Coronary artery (tissue), 2 donors: ENCODE measurements at regions not wholly inside any gene's neighbourhood (a gene's known extent, or its start where the extent isn't known, plus 50 kb on each side); places are given as distances from the start of the nearest gene placed in this dataset.

ENCODE experiments used
- DNase-seq: peaks from one replicate; pipeline ENCODE4 v3.0.0-alpha.2; 2017; ENCODE audit warnings: low spot score
- H3K27ac ChIP-seq, 2 donors: fragments of 200-600 bp; sonication (generic); one replicate each; pipeline ENCODE4 v1.5.1; 2016 to 2019
- H3K4me3 ChIP-seq: fragments of 200-600 bp; sonication (generic); 2 replicates; pipeline ENCODE4 v1.5.1; 2016; ENCODE audit warnings: mild to moderate bottlenecking, moderate library complexity
- CTCF ChIP-seq: fragments of 200-600 bp; sonication (generic); IDR thresholded peaks from one replicate; pipeline ENCODE4 v1.5.1; 2019; ENCODE audit warnings: antibody characterized with exemption

GRCh38 chr18:8982416-8983183, 119.9 kb upstream of the NDUFV2 start:
- Histone ChIP-seq H3K27ac (no peak overlapping the region), H3K4me3 (no peak overlapping the region)
- TF ChIP-seq CTCF: no peak
- DNase-seq: no peak

GRCh38 chr18:8983195-8983594, 119.3 kb upstream of the NDUFV2 start:
- H3K4me3 ChIP-seq: no peak overlapping the region
- H3K27ac ChIP-seq: no peak overlapping the region
- TF ChIP-seq CTCF: no peak
- DNase-seq: no peak

GRCh38 chr18:8984131-8984721, 118.3 kb upstream of the NDUFV2 start:
- no peak for DNase-seq
- Histone ChIP-seq H3K27ac (no peak overlapping the region), H3K4me3 (no peak overlapping the region)
- TF ChIP-seq CTCF: no peak

GRCh38 chr18:8987241-8987640, 115.3 kb upstream of the NDUFV2 start:
- Histone ChIP-seq H3K4me3 (no peak overlapping the region), H3K27ac (no peak overlapping the region)
- TF ChIP-seq CTCF: no peak
- DNase-seq: no peak

GRCh38 chr18:8988260-8988871, 114.1 kb upstream of the NDUFV2 start:
- peak; percentile 56 for TF ChIP-seq CTCF
- no peak overlapping the region for H3K4me3 ChIP-seq
- DNase-seq: no peak
- H3K27ac ChIP-seq: no peak overlapping the region

GRCh38 chr18:8989017-8989416, 113.5 kb upstream of the NDUFV2 start:
- no peak for DNase-seq
- Histone ChIP-seq H3K27ac (no peak overlapping the region), H3K4me3 (no peak overlapping the region)
- no peak for TF ChIP-seq CTCF
